HCT116 (cell line): ENCODE measurements at regions not wholly inside any gene's neighbourhood (a gene's known extent, or its start where the extent isn't known, plus 50 kb on each side); places are given as distances from the start of the nearest gene placed in this dataset.

ENCODE experiments used
- ATAC-seq: fragments of 200-7000 bp; cut with Tn5 transposase; 2 replicates; pipeline ENCODE4 v1.9.1; 2020; ENCODE audit warnings: mild to moderate bottlenecking, moderate library complexity
- BruUV-seq: library from RNA; stranded (reverse); fragments of 400-500 nt; replicated peaks from 2 replicates; lab custom pipeline; 2021; lab: Mats Ljungman, UMichigan
- CTCF ChIA-PET: fragments of 300-600 bp; sonication (Branson Sonifier 250); formaldehyde crosslinking; loops from one replicate; lab custom pipeline; 2021; ENCODE audit warnings: antibody characterized with exemption; lab: Charles Lee
- POLR2A ChIA-PET: fragments of 300-600, 350-600 bp; sonication (Branson Sonifier 250); formaldehyde crosslinking; loops from one replicate; lab custom pipeline; 2021; ENCODE audit warnings: antibody characterized with exemption; lab: Charles Lee
- RAD21 ChIA-PET, 2 experiments: fragments of 300-600 bp; sonication (Branson Sonifier 250); formaldehyde crosslinking; loops; one replicate each; lab custom pipeline; 2023; ENCODE audit warnings: low total read pairs in 2 of 2; ENCODE audit not compliant: uncharacterized antibody in 2 of 2, unreplicated experiment in 2 of 2, low non-redundant PET in 1 of 2; lab: Charles Lee
- DNase-seq: peaks from one replicate; pipeline ENCODE4 v3.0.0-alpha.2; 2010; ENCODE audit warnings: low read depth, low spot score
- H2AFZ ChIP-seq: fragments of 200-600 bp; shearing (Covaris generic), sonication (generic); 2 replicates; pipeline ENCODE4 v1.6.1; 2017; ENCODE audit warnings: low read depth, mixed run types, mixed read lengths, antibody characterized with exemption, low read length; ENCODE audit not compliant: poor library complexity, severe bottlenecking
- H3K27ac ChIP-seq: 2 replicates; pipeline ENCODE4 v1.5.1; 2012; ENCODE audit warnings: low read depth, low read length
- H3K27me3 ChIP-seq: fragments of 200-600 bp; sonication (generic); 2 replicates; pipeline ENCODE4 v1.6.1; 2016; ENCODE audit warnings: mixed run types, low read length, mixed read lengths; ENCODE audit not compliant: insufficient read depth
- H3K36me3 ChIP-seq, 2 experiments: fragments of 200-500 bp in 1 of 2; fragments of 200-600 bp in 1 of 2; sonication (Bioruptor generic) in 1 of 2; sonication (generic) in 1 of 2; 2 replicates each; pipeline versions ENCODE4 v1.5.1 to v1.6.1; 2014 to 2016; ENCODE audit warnings: low read length in 2 of 2, inconsistent platforms in 1 of 2, mixed read lengths in 1 of 2, mixed run types in 1 of 2; ENCODE audit not compliant: insufficient read depth in 2 of 2, control insufficient read depth in 1 of 2
- H3K4me1 ChIP-seq, 2 experiments: fragments of 200-600 bp in 1 of 2; sonication (generic) in 1 of 2; 2 replicates each; pipeline versions ENCODE4 v1.5.1 to v1.6.1; 2012 to 2017; ENCODE audit warnings: low read length in 2 of 2, inconsistent platforms in 1 of 2, mild to moderate bottlenecking in 1 of 2, mixed read lengths in 1 of 2, mixed run types in 1 of 2, moderate library complexity in 1 of 2; ENCODE audit not compliant: insufficient read depth in 2 of 2, control insufficient read depth in 1 of 2
- H3K4me2 ChIP-seq: fragments of 200-600 bp; sonication (generic); 2 replicates; pipeline ENCODE4 v1.6.1; 2017; ENCODE audit warnings: mixed run types, low read length, mixed read lengths
- H3K4me3 ChIP-seq, 2 experiments: fragments of 200-600 bp in 1 of 2; sonication (generic) in 1 of 2; replicated peaks in 1 of 2; 2 replicates each; pipeline ENCODE4 v1.5.1; 2011 to 2016; ENCODE audit warnings: low read length in 2 of 2, control low read depth in 1 of 2, low read depth in 1 of 2, mild to moderate bottlenecking in 1 of 2, mixed read lengths in 1 of 2, mixed run types in 1 of 2
- H3K79me2 ChIP-seq: fragments of 200-600 bp; sonication (generic); 2 replicates; pipeline ENCODE4 v1.6.1; 2017; ENCODE audit warnings: mild to moderate bottlenecking, mixed run types, low read length, moderate library complexity, mixed read lengths; ENCODE audit not compliant: insufficient read depth
- H3K9ac ChIP-seq: fragments of 200-600 bp; sonication (generic); 2 replicates; pipeline ENCODE4 v1.6.1; 2016; ENCODE audit warnings: low read length, mixed read lengths
- H3K9me2 ChIP-seq: fragments of 200-600 bp; sonication (generic), shearing (Covaris generic); 2 replicates; pipeline ENCODE4 v1.6.1; 2017; ENCODE audit warnings: mixed run types, mild to moderate bottlenecking, moderate library complexity; ENCODE audit not compliant: insufficient read depth
- H3K9me3 ChIP-seq, 2 experiments: fragments of 200-500 bp in 1 of 2; fragments of 200-600 bp in 1 of 2; sonication (Bioruptor generic) in 1 of 2; sonication (generic) in 1 of 2; 2 replicates each; pipeline ENCODE4 v1.6.1; 2014 to 2017; ENCODE audit warnings: low read length in 2 of 2, mixed read lengths in 2 of 2, inconsistent platforms in 1 of 2, low read depth in 1 of 2, mild to moderate bottlenecking in 1 of 2, mixed run types in 1 of 2, moderate library complexity in 1 of 2; ENCODE audit not compliant: control insufficient read depth in 1 of 2, insufficient read depth in 1 of 2
- H4K20me1 ChIP-seq: fragments of 200-600 bp; sonication (generic), shearing (Covaris generic); 2 replicates; pipeline ENCODE4 v1.6.1; 2017; ENCODE audit warnings: mixed run types, mild to moderate bottlenecking, moderate library complexity; ENCODE audit not compliant: insufficient read depth
- CBX3 ChIP-seq: IDR thresholded peaks from 2 replicates; pipeline ENCODE4 v1.6.1; 2012; ENCODE audit warnings: low read depth
- EZH2 ChIP-seq: fragments of 200-600 bp; sonication (generic); IDR thresholded peaks from 2 replicates; pipeline ENCODE4 v1.6.1; 2017; ENCODE audit warnings: antibody characterized with exemption, mixed run types
- EZH2phosphoT487 ChIP-seq: fragments of 200-600 bp; IDR thresholded peaks from 2 replicates; pipeline ENCODE4 v1.6.1; 2018; ENCODE audit warnings: antibody characterized with exemption, borderline replicate concordance
- FOSL1 ChIP-seq: IDR thresholded peaks from 2 replicates; pipeline ENCODE4 v1.6.1; 2012; ENCODE audit warnings: low read depth
- POLR2AphosphoS5 ChIP-seq: IDR thresholded peaks from 2 replicates; pipeline ENCODE4 v1.6.1; 2011; ENCODE audit warnings: mild to moderate bottlenecking, low read depth, low read length, moderate library complexity
- SP1 ChIP-seq: IDR thresholded peaks from 2 replicates; pipeline ENCODE4 v1.6.1; 2012; ENCODE audit warnings: low read depth
- ZFX ChIP-seq: fragments of 450-650 bp; IDR thresholded peaks from 2 replicates; pipeline ENCODE4 v1.6.1; 2017
- intact Hi-C: fragments of 100-400 bp; cut with micrococcal nuclease; formaldehyde crosslinking; loops from 2 replicates; pipeline ENCODE4 v1.10.0; 2022
- TF ChIP-seq, protein P1 (sequence below): IDR thresholded peaks from 2 replicates; pipeline ENCODE4 v1.6.1; 2012
- TF ChIP-seq, protein P2 (sequence below): IDR thresholded peaks from 2 replicates; pipeline ENCODE4 v1.6.1; 2012; ENCODE audit warnings: low read depth
- TF ChIP-seq, protein P3 (sequence below): IDR thresholded peaks from 2 replicates; pipeline ENCODE4 v1.6.1; 2012

DNA sequence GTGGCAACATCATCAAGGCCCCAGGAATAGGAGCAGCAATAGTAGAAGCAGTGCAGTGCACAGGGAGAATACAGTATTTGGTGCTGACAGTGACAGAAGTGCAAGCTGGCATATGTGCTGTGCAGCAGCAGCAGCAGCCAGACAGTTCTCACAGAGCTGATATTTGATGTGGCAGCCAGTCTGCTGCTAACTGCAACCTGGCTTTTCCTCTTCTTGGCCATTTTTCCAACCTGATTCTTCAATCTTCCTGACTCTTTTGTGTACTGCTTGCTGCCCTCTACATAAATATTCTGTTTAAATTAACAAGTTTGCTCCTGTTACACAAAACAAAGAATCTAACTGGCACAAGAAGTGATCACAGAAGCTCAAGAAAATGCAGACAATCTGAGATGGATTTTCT is 102.0 kb downstream of the CASP12 start:
- Histone ChIP-seq H2AFZ (no peak overlapping the region), H3K27ac (no peak overlapping the region), H3K27me3 (no peaks in the 10 kb centered on the region), H3K36me3 (no peaks in the 10 kb centered on the region), H3K79me2 (no peaks in the 10 kb centered on the region), H4K20me1 (no peaks in the 10 kb centered on the region), H3K9ac (no peak overlapping the region), H3K4me3 (no peak overlapping the region), H3K9me2 (no peaks in the 10 kb centered on the region; the same call in none of the 2 replicates), H3K4me2 (no peak overlapping the region), H3K9me3 (no peaks in the 10 kb centered on the region), H3K4me1 (no peaks in the 10 kb centered on the region)
- BruUV-seq: no TSS peak
- POLR2A ChIA-PET: no interaction called here
- ATAC-seq (no peak), DNase-seq (no peak)
- RAD21 ChIA-PET: no interaction called here
- CTCF ChIA-PET: no interaction called here
- TF ChIP-seq CBX3: no peak
- no peak for TF ChIP-seq ZFX
- no peak for TF ChIP-seq FOSL1
- TF ChIP-seq, protein P1, sequence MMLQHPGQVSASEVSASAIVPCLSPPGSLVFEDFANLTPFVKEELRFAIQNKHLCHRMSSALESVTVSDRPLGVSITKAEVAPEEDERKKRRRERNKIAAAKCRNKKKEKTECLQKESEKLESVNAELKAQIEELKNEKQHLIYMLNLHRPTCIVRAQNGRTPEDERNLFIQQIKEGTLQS: no peak
- TF ChIP-seq EZH2phosphoT487: no peak
- no peak for TF ChIP-seq SP1
- intact Hi-C loops: no loop called here

DNA sequence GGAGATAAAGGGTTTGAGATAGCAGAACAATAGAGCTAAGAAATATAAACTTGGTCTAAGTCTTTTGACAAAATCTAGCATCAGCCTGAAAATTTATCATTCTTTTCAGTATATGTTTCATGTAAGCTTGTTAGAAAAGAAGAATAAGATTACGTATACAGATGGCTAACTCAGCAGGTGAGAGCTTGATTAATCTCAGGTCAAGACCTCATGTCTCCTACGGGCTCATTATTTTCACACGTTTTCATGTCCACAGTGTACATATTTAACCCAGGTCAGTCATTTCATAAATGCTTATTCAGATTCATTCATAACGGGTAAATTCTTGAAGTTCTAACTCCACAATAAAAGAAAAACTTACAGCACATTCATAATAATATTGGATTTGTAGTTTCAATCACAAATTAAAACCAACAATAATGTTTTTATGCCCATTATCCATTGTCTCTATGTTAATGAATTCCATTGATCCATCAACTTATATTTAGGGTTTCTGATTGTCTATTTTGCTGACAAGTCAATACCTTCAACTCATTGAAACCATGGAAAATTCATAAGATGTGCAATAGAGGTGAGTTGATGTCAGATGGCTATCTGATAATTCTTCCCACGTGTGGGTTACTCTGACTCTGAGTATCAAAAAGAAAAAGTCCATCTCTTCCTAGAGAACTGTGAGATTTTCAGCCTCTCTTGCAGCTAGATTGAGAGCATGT is 102.6 kb downstream of the CASP12 start:
- RAD21 ChIA-PET: no interaction called here
- Histone ChIP-seq H3K27me3 (no peaks in the 10 kb centered on the region), H3K9me3 (no peaks in the 10 kb centered on the region), H3K27ac (no peak overlapping the region), H3K9ac (no peak overlapping the region), H2AFZ (no peak overlapping the region), H3K36me3 (no peaks in the 10 kb centered on the region), H3K4me1 (no peaks in the 10 kb centered on the region), H3K9me2 (no peaks in the 10 kb centered on the region; the same call in none of the 2 replicates), H3K4me2 (no peak overlapping the region), H4K20me1 (no peaks in the 10 kb centered on the region), H3K4me3 (no peak overlapping the region), H3K79me2 (no peaks in the 10 kb centered on the region)
- intact Hi-C loops: no loop called here
- CTCF ChIA-PET: no interaction called here
- POLR2A ChIA-PET: no interaction called here
- no peak for DNase-seq
- BruUV-seq: no TSS peak
- no peak for ATAC-seq
- TF ChIP-seq EZH2 (no peak), POLR2AphosphoS5 (no peak)
- TF ChIP-seq, protein P1: no peak
- TF ChIP-seq, protein P2, sequence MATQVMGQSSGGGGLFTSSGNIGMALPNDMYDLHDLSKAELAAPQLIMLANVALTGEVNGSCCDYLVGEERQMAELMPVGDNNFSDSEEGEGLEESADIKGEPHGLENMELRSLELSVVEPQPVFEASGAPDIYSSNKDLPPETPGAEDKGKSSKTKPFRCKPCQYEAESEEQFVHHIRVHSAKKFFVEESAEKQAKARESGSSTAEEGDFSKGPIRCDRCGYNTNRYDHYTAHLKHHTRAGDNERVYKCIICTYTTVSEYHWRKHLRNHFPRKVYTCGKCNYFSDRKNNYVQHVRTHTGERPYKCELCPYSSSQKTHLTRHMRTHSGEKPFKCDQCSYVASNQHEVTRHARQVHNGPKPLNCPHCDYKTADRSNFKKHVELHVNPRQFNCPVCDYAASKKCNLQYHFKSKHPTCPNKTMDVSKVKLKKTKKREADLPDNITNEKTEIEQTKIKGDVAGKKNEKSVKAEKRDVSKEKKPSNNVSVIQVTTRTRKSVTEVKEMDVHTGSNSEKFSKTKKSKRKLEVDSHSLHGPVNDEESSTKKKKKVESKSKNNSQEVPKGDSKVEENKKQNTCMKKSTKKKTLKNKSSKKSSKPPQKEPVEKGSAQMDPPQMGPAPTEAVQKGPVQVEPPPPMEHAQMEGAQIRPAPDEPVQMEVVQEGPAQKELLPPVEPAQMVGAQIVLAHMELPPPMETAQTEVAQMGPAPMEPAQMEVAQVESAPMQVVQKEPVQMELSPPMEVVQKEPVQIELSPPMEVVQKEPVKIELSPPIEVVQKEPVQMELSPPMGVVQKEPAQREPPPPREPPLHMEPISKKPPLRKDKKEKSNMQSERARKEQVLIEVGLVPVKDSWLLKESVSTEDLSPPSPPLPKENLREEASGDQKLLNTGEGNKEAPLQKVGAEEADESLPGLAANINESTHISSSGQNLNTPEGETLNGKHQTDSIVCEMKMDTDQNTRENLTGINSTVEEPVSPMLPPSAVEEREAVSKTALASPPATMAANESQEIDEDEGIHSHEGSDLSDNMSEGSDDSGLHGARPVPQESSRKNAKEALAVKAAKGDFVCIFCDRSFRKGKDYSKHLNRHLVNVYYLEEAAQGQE: no peak
- TF ChIP-seq, protein P3, sequence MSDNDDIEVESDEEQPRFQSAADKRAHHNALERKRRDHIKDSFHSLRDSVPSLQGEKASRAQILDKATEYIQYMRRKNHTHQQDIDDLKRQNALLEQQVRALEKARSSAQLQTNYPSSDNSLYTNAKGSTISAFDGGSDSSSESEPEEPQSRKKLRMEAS: no peak
